GM06990 (cell line): ENCODE measurements at regions not wholly inside any gene's neighbourhood (a gene's known extent, or its start where the extent isn't known, plus 50 kb on each side); places are given as distances from the start of the nearest gene placed in this dataset.
A peak's percentile ranks its signal among the peaks of the same experiment; 100 is the strongest.

Experiments used
- DNase-seq: peaks from one replicate; pipeline ENCODE4 v3.0.0-alpha.2; 2011; ENCODE audit not compliant: insufficient read length; ENCODE audit errors: extremely low read depth
- H3K27me3 ChIP-seq: replicated peaks from 2 replicates; pipeline ENCODE4 v1.6.0; 2011; ENCODE audit warnings: low read length; ENCODE audit not compliant: control insufficient read depth, insufficient read depth
- H3K36me3 ChIP-seq: 2 replicates; pipeline ENCODE4 v1.5.1; 2011; ENCODE audit warnings: low read length; ENCODE audit not compliant: control insufficient read depth, insufficient read depth
- H3K4me3 ChIP-seq: replicated peaks from 2 replicates; pipeline ENCODE4 v1.5.1; 2011; ENCODE audit warnings: low read depth, mild to moderate bottlenecking, control low read depth, low read length
- TF ChIP-seq, protein P1 (sequence below): IDR thresholded peaks from 2 replicates; pipeline ENCODE4 v1.5.1; 2011; ENCODE audit warnings: low read length, control low read depth, mild to moderate bottlenecking, inconsistent platforms; ENCODE audit not compliant: insufficient read depth, poor library complexity, severe bottlenecking

DNA sequence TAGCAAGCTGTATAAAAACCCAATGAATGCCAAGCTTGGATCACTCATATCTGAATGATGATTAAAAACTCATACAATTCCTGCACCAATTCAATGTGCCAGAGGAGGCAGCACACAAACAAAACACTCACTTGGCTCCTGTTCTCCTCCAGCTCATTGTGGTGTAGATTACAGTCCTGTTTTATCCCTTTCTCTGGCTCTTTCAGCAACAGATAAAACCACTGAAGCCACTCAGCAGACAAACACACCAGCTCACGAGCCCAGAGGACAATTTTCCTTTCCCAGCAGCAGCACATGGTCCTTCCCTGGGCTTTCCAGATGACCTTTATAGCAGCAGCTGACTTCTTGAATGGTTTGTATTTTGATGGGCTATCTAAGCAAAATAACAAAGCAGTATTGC lies 107.3 kb upstream of the STARD3NL start:
- H3K4me3 ChIP-seq = no peak overlapping the region
- TF ChIP-seq, protein P1, sequence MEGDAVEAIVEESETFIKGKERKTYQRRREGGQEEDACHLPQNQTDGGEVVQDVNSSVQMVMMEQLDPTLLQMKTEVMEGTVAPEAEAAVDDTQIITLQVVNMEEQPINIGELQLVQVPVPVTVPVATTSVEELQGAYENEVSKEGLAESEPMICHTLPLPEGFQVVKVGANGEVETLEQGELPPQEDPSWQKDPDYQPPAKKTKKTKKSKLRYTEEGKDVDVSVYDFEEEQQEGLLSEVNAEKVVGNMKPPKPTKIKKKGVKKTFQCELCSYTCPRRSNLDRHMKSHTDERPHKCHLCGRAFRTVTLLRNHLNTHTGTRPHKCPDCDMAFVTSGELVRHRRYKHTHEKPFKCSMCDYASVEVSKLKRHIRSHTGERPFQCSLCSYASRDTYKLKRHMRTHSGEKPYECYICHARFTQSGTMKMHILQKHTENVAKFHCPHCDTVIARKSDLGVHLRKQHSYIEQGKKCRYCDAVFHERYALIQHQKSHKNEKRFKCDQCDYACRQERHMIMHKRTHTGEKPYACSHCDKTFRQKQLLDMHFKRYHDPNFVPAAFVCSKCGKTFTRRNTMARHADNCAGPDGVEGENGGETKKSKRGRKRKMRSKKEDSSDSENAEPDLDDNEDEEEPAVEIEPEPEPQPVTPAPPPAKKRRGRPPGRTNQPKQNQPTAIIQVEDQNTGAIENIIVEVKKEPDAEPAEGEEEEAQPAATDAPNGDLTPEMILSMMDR = no peak
- H3K27me3 ChIP-seq = no peaks in the 10 kb centered on the region
- H3K36me3 ChIP-seq = no peaks in the 10 kb centered on the region
- no peak for DNase-seq

DNA sequence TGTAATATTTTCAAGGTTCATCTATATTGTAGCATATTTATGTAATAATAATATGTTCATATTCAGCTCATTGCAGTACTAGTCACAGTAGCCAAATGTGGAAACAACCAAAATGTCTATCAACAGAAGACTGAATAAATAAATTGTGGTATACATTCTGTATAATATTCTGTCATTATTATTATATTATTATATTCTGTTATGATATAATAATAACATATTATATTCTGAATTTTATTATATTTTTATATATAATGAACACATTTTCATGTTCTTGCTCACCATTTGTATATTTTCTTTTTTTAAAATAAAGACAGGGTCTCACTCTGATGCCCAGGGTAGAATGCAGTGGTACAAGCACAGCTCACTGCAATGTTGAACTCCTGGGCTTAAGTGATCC lies 91.2 kb upstream of the STARD3NL start:
- TF ChIP-seq, protein P1 = no peak
- no peak for DNase-seq
- H3K4me3 ChIP-seq = no peak overlapping the region
- no peaks in the 10 kb centered on the region for H3K36me3 ChIP-seq
- no peaks in the 10 kb centered on the region for H3K27me3 ChIP-seq

- no peaks in the 10 kb centered on the region for H3K36me3 ChIP-seq
- H3K27me3 ChIP-seq = no peaks in the 10 kb centered on the region
- TF ChIP-seq, protein P1 = no peak
- H3K4me3 ChIP-seq = no peak overlapping the region
- DNase-seq = no peak
These were observed 75.5 kb upstream of the STARD3NL start for GRCh38 chr7:38102507-38102906.

DNA sequence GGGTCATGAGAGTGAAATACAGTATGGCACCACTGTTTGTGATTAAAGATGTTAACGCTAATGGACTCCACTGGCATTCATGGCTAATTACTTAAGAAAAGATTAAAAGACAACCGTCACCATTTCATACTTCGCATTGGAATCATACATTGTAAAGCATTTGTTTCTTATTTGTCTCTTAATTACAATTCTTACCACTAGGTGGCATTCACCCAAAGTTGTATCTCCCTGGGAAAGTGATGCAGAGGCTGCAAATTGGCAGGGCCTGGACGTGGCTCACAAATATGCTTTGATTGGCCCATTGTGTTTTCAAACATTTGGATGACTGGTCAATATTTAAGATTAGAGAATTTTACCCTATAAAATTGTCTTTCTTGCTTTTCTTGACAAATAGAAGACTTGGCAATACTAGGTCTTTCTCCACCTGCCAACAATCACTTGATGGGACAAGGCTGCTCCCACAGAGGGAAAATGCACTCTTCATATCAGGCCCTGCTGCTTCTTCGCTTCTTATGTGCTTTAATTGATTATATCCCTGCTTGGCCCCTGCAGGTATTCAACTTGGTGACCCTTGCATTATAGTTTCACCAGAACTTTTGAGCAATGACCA lies 72.1 kb upstream of the STARD3NL start:
- no peaks in the 10 kb centered on the region for H3K27me3 ChIP-seq
- peak; percentile 5 for DNase-seq
- no peaks in the 10 kb centered on the region for H3K36me3 ChIP-seq
- TF ChIP-seq, protein P1 = peak; percentile 51
- no peak overlapping the region for H3K4me3 ChIP-seq

- no peaks in the 10 kb centered on the region for H3K27me3 ChIP-seq
- no peak for DNase-seq
- no peaks in the 10 kb centered on the region for H3K36me3 ChIP-seq
- TF ChIP-seq, protein P1 = peak; percentile 66
- no peak overlapping the region for H3K4me3 ChIP-seq
These were observed 70.6 kb upstream of the STARD3NL start for GRCh38 chr7:38107486-38107893.

DNA sequence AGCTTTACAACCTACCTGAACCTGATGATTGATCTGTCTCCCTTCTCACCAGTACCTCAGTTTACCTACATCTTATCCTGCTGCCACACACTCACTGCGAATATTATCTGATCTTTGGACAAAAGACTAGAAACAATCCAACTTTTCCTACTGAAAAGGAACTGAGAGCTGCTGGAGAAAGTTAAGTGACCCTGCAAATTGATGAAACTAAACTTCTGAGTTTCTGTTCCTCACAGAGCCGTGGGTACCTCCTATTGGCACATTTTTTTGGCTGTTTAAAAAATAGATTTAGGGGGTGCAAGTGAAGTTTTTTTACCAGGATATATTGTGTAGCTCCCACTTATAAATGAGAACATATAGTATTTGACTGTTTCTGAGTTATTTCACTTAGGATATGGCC lies 66.0 kb upstream of the STARD3NL start:
- no peaks in the 10 kb centered on the region for H3K27me3 ChIP-seq
- no peak overlapping the region for H3K4me3 ChIP-seq
- no peak for DNase-seq
- TF ChIP-seq, protein P1 = no peak
- no peaks in the 10 kb centered on the region for H3K36me3 ChIP-seq
